ENCODE measurements at regions not wholly inside any gene's neighbourhood (a gene's known extent, or its start where the extent isn't known, plus 50 kb on each side); places are given as distances from the start of the nearest gene placed in this dataset.

- DNase-seq (ENCODE audit: low spot score): no peak
Observed at GRCh38 chr6:120083186-120083585, 733.6 kb upstream of the MAN1A1 start.

GRCh38 chr6:120077489-120077888 is 727.9 kb upstream of the MAN1A1 start:
- DNase-seq (ENCODE audit: low spot score): no peak

GRCh38 chr6:120058410-120058809 is 708.8 kb upstream of the MAN1A1 start:
- DNase-seq (ENCODE audit: low spot score): no peak

- no peak for DNase-seq (ENCODE audit: low spot score)
Observed at GRCh38 chr6:120056085-120056484, 706.5 kb upstream of the MAN1A1 start.

GRCh38 chr6:120055071-120055470 is 705.5 kb upstream of the MAN1A1 start:
- DNase-seq (ENCODE audit: low spot score): no peak

- no peak for DNase-seq (ENCODE audit: low spot score)
Observed at GRCh38 chr6:120039664-120040063, 690.1 kb upstream of the MAN1A1 start.

GRCh38 chr6:120031837-120032236 is 682.3 kb upstream of the MAN1A1 start:
- DNase-seq (ENCODE audit: low spot score): no peak

GRCh38 chr6:120026791-120027190 is 677.2 kb upstream of the MAN1A1 start:
- DNase-seq (ENCODE audit: low spot score): no peak

GRCh38 chr6:120010075-120010474 is 660.5 kb upstream of the MAN1A1 start:
- no peak for DNase-seq (ENCODE audit: low spot score)

- peak; percentile 10 for DNase-seq (ENCODE audit: low spot score)
Observed at GRCh38 chr6:120005292-120005976, 655.9 kb upstream of the MAN1A1 start.

- DNase-seq (ENCODE audit: low spot score): no peak
Observed at GRCh38 chr6:119986934-119987549, 637.5 kb upstream of the MAN1A1 start.

- no peak for DNase-seq (ENCODE audit: low spot score)
Observed at GRCh38 chr6:119985952-119986736, 636.6 kb upstream of the MAN1A1 start.

GRCh38 chr6:119980802-119981201 is 631.2 kb upstream of the MAN1A1 start:
- no peak for DNase-seq (ENCODE audit: low spot score)

GRCh38 chr6:119979862-119980261 is 630.3 kb upstream of the MAN1A1 start:
- DNase-seq (ENCODE audit: low spot score): no peak

GRCh38 chr6:119978274-119978889 is 628.8 kb upstream of the MAN1A1 start:
- peak; percentile 18 for DNase-seq (ENCODE audit: low spot score)

GRCh38 chr6:119974430-119975159 is 625.0 kb upstream of the MAN1A1 start:
- no peak for DNase-seq (ENCODE audit: low spot score)

GRCh38 chr6:119966484-119966883 is 616.9 kb upstream of the MAN1A1 start:
- DNase-seq (ENCODE audit: low spot score): no peak

- DNase-seq (ENCODE audit: low spot score): no peak
Observed at GRCh38 chr6:119965900-119966299, 616.3 kb upstream of the MAN1A1 start.

GRCh38 chr6:119965008-119965407 is 615.4 kb upstream of the MAN1A1 start:
- DNase-seq (ENCODE audit: low spot score): no peak

GRCh38 chr6:119962505-119962904 is 612.9 kb upstream of the MAN1A1 start:
- DNase-seq (ENCODE audit: low spot score): no peak

GRCh38 chr6:119961450-119961849 is 611.9 kb upstream of the MAN1A1 start:
- no peak for DNase-seq (ENCODE audit: low spot score)

- DNase-seq (ENCODE audit: low spot score): no peak
Observed at GRCh38 chr6:119960456-119960855, 610.9 kb upstream of the MAN1A1 start.

All from SW480 (cell line).